KOPT-K1 (cell line): ENCODE measurements at regions not wholly inside any gene's neighbourhood (a gene's known extent, or its start where the extent isn't known, plus 50 kb on each side); places are given as distances from the start of the nearest gene placed in this dataset.

Experiments
- H3K27ac ChIP-seq: fragments of 200-600 bp; sonication (generic); 2 replicates; pipeline ENCODE4 v1.5.1; 2016; ENCODE audit warnings: antibody characterized with exemption, mild to moderate bottlenecking, low read depth, low read length; ENCODE audit not compliant: poor library complexity, severe bottlenecking
- H3K36me3 ChIP-seq: fragments of 200-600 bp; sonication (generic); 2 replicates; pipeline ENCODE4 v1.5.1; 2017; ENCODE audit warnings: antibody characterized with exemption, mild to moderate bottlenecking, low read length, moderate library complexity; ENCODE audit not compliant: insufficient read depth
- H3K9me3 ChIP-seq: fragments of 200-600 bp; sonication (generic); 2 replicates; pipeline ENCODE4 v1.5.1; 2017; ENCODE audit warnings: antibody characterized with exemption, low read length, mild to moderate bottlenecking; ENCODE audit not compliant: insufficient read depth, poor library complexity, severe bottlenecking

DNA sequence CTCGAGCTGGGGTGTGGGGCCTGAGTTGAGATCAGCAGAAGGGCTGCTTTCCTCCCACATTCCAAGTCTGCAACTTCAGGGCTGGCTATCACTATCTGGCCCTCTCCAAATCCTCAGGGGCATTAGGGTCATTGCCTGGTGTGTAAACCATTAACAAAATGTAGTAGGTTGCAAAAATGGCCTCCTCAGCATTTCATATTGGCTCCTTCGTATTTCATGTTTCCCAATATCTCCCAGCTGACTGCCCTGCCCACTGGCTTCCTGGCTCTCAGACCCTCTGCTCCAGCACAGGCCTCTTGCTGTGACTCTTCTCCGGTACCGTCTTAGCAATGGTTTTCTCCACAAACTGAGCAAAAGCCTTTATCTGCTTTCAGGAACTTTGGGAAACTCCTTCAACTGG lies 113.8 kb downstream of the GADD45G start:
- no peaks in the 10 kb centered on the region for H3K36me3 ChIP-seq
- H3K27ac ChIP-seq, result no peak overlapping the region
- H3K9me3 ChIP-seq, result no peaks in the 10 kb centered on the region

DNA sequence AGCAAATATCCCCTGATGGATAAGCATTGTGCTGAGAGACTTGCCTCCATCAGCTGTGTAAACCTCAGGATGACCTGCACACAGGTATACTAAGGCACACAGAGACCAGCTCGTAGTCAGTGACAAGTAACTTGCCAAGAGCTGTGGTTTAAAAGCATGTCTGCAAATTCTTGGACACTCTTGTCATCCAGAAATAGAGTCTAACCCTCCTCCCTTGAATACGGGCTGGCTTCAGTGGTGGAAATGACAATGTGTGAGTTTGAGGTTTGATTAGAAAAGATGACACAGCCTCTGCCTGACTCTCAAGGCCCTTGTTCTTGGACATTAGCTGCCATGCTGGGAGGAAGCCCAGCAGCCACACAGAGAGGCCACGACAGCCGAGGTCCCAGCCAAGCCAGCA lies 114.4 kb downstream of the GADD45G start:
- no peaks in the 10 kb centered on the region for H3K36me3 ChIP-seq
- no peaks in the 10 kb centered on the region for H3K9me3 ChIP-seq
- H3K27ac ChIP-seq, result no peak overlapping the region

DNA sequence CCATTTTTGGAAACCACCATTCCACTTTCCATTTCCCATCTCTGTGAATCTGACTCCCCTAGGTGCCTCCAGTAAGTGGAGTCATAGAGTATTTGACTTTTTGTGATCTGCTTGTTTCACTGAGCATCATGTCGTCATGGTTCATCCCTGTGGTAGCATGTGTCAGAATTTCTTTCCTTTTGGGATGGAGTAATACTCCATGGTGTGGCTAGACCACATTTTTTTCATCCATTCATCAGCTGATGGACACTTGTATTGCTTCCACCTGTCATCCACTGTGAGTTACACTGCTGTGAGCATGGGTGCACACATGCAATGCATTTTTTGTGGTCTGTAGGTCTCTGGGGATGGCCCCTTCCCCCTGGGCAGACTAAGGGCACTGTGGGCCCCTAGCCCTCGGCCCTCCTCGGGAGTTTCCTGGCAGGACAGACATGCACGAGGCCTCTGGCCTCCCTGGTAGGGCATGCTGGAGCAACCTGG lies 115.9 kb downstream of the GADD45G start:
- Histone ChIP-seq H3K36me3 (no peaks in the 10 kb centered on the region), H3K9me3 (no peaks in the 10 kb centered on the region), H3K27ac (no peak overlapping the region)

DNA sequence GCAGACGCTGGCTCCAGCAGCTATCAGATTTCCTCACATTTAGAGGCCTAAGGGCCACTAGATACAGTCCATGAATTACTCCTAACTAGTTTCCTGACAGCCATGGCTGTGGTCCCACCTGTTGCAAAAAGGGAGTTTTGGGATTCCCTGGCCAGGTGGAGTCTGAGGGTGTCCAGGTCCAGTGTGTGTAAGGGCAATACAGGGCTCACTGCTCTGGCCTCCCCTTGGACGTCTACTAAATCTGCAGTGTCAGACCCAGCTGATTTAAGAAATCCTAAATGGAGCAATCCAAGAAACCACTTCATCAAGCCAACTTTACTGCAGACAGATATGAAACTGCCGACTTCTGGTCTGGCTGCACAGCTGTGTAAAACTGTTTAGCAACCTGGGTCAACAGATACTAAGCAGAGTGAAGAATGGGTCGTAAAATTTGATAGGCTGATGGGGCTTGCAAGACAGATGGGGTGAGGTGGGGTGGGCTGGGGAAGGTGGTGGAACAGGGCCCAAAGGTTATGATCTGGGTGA lies 116.4 kb downstream of the GADD45G start:
- Histone ChIP-seq H3K9me3 (no peaks in the 10 kb centered on the region), H3K36me3 (no peaks in the 10 kb centered on the region), H3K27ac (no peak overlapping the region)

DNA sequence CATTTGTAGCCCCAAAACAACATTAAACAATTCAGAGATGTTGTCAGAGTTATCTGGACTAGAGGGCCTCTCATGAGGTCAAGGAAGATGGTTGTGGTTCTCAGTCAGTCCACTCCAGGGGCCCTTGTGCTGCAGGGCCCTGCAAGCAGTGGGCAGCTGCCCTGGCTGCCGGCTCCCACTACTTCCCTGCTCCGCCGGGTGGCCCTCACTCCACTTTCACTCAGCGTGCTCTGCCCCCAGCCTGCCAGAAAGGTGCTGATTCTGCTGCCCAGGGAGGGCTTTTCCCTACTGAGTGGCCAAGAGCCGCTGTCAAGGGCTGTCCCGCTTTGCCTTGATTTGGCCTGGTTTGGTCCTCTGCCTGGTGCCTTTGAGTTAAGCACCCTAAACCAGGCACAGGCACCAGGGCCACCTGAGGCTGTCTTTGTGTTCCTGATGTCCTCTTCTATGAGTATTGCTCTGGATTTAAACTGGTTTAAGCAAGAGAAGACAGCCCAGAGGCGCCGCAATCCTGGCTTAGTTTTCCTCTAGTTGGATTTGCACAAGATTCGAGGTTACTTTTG lies 117.2 kb downstream of the GADD45G start:
- H3K27ac ChIP-seq, result no peak overlapping the region
- no peaks in the 10 kb centered on the region for H3K36me3 ChIP-seq
- no peaks in the 10 kb centered on the region for H3K9me3 ChIP-seq

DNA sequence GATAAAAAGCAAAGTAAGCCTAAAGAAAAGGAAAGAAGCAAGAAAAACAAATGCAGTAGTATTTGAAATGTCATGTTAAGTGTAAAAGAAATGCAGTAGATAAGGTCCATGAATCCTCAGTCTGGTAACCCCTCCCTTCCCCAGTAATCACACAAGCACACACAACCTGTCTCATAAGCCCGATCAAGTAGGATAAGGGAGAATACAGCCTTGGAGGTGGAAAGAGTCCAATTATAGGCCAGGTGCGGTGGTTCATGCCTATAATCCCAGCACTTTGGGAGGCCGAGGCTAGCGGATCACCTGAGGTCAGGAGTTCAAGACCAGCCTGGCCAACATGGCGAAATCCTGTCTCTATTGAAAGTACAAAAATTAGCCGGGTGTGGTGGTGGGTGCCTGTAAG lies 117.9 kb downstream of the GADD45G start:
- Histone ChIP-seq H3K9me3 (no peaks in the 10 kb centered on the region), H3K27ac (no peak overlapping the region), H3K36me3 (no peaks in the 10 kb centered on the region)

DNA sequence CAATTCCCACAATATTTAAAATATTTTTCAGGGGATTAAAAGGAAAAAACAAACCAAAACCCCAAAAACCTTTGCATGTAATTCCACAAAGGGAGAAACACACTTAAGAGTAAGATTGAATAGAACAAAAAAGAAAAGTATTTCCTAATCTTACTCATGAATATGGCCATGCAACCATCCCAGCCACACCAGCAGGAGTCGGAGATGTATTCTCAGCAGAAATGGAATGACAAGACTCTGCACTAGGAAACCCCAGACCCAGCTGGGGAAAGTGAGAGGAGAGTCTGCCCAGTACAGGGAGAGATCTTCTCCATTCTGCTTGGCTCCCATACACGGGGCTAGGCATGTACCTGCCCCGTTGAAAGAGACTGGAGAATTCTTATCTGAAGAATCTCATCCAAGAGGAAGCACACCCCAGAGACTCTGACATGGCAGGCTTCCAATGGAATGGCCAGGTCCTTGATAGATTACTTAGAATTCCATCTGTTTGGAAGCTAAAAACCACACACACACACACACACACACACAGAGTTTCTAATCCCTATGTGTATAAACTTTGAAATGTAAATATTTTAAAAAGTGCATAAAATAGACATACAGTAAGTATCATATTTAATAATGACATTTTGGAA lies 118.8 kb downstream of the GADD45G start:
- Histone ChIP-seq H3K9me3 (no peaks in the 10 kb centered on the region), H3K27ac (no peak overlapping the region), H3K36me3 (no peaks in the 10 kb centered on the region)

DNA sequence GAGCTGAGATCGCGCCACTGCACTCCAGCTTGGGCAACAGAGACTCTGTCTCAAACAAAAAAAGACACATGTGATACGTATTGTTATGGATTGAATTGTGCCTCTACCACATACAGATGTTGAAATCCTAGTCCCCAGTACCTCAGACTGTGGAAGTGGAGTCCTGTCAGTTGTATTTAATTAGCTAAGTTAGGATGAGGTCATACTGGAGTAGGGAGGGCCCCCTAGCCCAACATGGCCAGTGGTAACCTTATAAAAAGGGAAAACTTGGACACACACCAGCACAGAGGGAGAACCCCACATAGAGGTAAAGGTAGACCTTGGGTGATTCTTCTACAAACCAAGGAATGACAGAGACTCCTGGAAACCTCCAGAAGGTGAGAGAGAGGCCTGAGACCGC lies 119.8 kb downstream of the GADD45G start:
- no peak overlapping the region for H3K27ac ChIP-seq
- no peaks in the 10 kb centered on the region for H3K9me3 ChIP-seq
- no peaks in the 10 kb centered on the region for H3K36me3 ChIP-seq

DNA sequence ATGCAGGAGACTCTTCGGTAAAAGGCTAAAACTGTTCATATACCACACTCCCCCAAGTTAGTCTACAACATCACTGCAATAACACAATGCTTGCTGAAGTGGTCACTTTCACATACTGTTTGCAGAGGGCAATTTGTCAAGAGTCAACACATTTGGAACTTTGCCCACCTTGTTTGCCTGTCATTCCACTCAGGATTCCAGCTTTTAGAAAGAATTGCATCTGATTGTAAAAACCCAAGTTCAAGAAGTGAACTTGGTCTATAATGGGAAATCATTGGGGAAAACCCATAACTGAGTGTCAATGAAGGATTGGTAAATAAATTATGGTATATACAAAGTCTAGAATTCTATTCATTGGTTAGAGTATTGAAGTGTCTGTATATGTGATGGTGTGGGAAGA lies 120.5 kb downstream of the GADD45G start:
- Histone ChIP-seq H3K9me3 (no peaks in the 10 kb centered on the region), H3K36me3 (no peaks in the 10 kb centered on the region), H3K27ac (no peak overlapping the region)

DNA sequence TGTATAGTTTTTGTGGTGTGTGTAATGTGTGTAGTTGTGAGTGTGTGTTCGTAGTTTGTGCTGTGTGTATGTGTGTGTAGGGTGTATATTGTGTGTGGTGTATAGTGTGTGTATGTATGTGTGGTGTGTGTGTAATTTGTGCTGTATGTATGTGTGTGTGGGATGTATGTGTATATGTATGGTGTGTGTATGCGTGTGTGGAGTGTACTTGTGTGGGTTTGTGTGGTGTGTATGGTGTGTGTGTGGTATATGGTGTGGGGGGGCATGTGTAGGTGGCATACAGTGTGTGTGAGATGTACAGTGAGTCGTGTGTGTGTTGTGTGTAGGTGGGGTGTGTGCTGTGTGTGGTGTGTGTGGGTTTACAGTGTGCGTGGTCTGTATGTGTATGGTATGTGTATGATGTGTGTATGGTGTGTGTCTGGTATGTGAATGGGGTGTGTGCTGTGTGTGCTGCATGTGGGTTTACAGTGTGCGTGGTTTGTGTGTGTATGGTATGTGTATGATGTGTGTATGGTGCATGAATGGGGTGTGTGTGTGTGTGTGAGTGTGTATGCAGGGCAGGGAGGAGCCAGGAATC lies 125.2 kb downstream of the GADD45G start:
- Histone ChIP-seq H3K27ac (no peak overlapping the region), H3K9me3 (no peaks in the 10 kb centered on the region), H3K36me3 (no peaks in the 10 kb centered on the region)

DNA sequence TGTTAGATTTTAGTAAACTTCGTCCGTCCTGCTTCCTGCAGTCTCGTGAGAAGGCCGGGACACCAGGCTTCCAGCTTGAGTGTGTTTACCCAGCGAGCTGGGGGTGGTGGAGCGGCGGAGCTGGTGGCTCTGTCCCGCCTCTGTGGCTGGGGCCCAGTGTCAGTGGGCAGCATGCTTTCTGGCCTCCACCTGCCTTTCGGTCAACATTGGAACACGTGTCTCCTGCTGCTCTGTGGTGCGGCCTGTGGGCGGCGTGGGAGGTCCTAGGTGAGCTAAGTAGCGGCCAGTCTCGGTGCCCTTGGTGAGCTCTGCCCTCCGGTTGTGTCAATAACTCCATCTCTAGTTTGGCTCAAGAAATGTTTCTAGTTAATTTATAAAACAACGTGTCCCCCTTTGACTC lies 125.9 kb downstream of the GADD45G start:
- no peak overlapping the region for H3K27ac ChIP-seq

DNA sequence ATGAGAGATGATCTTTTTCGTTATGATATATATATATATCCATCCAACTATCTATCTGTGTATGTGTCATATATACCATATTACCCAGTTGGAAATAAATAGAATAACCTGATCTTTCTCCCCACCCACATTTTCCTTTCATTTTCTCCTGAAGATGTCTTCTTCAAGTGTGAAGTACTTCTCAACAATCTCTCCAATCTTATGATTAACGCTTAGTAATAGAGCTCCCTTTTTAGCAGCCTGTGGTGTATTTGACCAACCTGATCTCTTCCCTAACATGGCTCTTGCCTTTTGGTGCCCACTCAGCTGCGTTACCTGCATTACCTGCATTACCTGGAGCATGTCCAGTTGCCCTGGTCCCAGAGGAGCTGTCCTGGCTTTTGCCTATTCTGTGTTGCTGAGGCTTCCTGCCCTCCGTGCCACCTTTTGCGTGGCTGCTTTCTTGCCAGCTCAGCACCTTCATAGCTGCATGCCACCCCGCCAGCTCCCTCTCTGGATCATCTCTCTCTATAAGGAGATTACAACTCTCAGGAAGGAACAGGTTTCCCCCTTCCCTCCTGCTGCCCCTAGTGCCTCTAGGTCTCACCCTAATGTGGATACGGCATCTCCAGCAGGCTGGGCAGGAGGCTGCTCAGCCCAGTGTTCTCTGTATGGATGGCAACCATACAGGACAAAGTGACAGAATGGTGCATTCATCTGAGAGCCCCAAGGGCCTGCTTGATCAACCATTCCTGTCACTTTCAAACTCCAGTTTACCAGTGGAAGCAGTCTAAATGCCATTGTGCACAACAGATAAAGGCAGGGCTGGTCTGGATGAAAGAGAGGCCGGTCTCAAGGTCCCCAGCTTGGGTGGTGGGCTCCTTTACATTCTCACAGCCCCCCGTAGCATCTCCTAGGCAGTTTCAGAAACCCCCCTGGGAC lies 126.7 kb downstream of the GADD45G start:
- no peaks in the 10 kb centered on the region for H3K9me3 ChIP-seq
- H3K27ac ChIP-seq, result no peak overlapping the region
- no peaks in the 10 kb centered on the region for H3K36me3 ChIP-seq

More for the DNA sequence above, 125.9 kb downstream of the GADD45G start:
- no peaks in the 10 kb centered on the region for H3K9me3 ChIP-seq
- H3K36me3 ChIP-seq, result no peaks in the 10 kb centered on the region

DNA sequence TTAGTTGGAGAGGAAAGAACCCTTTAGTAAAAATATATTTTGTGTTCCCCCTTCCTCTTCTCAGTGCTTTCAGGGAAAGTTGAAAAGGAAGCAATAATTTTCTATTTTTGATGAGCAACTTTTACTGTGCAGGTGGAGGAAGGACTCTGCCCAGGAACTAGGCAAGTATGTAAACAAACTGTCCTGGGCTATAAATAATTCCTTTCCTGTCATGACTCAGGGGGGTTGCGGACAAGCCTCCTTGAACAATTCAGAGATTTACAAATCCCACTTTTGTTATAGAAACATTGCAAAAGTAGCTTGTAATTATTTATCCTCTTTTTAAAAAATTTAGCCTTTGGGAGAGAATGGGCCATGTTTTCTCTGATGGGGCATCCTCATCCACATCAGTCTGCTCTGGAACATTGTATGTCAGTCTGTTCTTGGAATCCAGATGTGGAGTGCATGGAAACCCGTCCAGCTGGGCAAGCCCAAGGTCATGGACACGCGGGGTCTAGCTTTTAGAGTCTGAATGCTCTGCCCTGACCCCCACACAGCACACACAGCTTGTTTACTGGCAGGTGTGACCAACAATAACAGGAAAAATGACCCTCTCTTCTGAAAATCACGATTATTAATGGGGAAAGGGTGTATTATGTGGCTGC lies 127.6 kb downstream of the GADD45G start:
- Histone ChIP-seq H3K27ac (no peak overlapping the region), H3K9me3 (no peaks in the 10 kb centered on the region), H3K36me3 (no peaks in the 10 kb centered on the region)

DNA sequence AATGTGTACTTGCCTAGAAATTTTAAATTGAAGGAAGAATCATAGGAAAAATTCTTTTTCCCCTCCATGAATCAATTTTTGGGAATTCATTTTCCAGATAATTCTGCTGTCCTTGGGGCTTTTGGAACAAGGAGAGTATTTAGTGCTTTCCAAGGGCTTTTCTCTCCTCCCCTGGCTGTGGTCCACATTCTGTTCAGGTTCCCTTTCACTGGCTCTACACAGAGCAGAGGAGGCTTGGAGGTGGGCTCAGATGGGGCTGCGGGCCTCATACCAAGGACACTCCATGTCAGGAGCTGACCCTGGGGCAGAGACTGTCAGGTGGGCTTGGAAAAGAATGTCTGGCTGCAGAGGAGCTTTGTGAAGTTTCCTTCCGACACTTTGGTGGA lies 128.1 kb downstream of the GADD45G start:
- no peaks in the 10 kb centered on the region for H3K9me3 ChIP-seq
- no peak overlapping the region for H3K27ac ChIP-seq
- no peaks in the 10 kb centered on the region for H3K36me3 ChIP-seq
